ENCODE measurements at regions not wholly inside any gene's neighbourhood (a gene's known extent, or its start where the extent isn't known, plus 50 kb on each side); places are given as distances from the start of the nearest gene placed in this dataset.

DNA sequence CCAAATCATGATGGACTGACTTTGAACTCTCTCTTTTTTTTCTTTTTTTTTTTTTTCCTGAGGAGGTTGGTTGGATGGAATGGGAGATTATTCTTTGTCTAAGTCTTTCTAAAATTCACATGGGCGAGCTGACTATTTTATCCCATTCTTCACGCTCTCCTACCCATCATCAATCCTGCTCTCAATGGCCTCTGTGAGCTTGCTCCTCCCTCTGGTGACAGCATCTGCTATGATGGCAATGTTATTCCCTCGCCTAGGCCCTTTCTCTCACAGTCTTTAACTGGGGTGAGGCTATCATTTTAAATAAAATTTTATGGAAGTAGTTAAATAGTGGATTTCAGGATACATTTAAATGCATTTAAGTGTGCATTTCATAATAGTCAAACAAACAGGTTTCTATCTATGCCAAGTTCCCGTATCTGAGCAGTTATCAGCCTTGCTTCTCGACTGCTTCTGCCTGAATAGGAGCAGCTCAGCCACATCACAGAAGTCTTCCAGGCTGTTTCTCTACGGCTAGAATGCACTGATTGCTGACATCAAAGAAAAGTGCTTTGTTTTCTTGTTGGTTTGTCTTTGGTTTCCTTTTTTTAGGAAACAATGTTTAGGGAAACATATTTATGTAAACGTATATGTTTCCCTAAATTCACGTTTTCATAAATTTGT lies 2233.8 kb downstream of the MAT2B start:
- Histone ChIP-seq H3K27me3 (ENCODE audit: control insufficient read depth, extremely low read depth, insufficient read depth, low read length) (no peaks in the 10 kb centered on the region), H3K4me3 (ENCODE audit: control insufficient read depth in 2 of 3, extremely low read depth in 1 of 3, insufficient read depth in 2 of 3, low read depth in 1 of 3, low read length in 3 of 3) (no peak overlapping the region), H3K9ac (ENCODE audit: control insufficient read depth, extremely low read depth, insufficient read depth, low read length) (no peak overlapping the region), H3K79me2 (ENCODE audit: control insufficient read depth, insufficient read depth, low read length) (no peaks in the 10 kb centered on the region), H3K9me1 (ENCODE audit: control insufficient read depth, extremely low read depth, insufficient read depth, low read length) (no peaks in the 10 kb centered on the region), H4K20me1 (ENCODE audit: control insufficient read depth, extremely low read depth, insufficient read depth, low read length) (no peaks in the 10 kb centered on the region), H3K4me2 (ENCODE audit: control insufficient read depth, extremely low read depth, insufficient read depth, low read depth, low read length) (no peak overlapping the region), H3K27ac (ENCODE audit: control insufficient read depth, insufficient read depth, low read length) (no peak overlapping the region), H3K4me1 (ENCODE audit: control insufficient read depth, extremely low read depth, insufficient read depth, low read length) (no peaks in the 10 kb centered on the region), H3K9me3 (ENCODE audit: control insufficient read depth, low read depth, low read length) (no peaks in the 10 kb centered on the region), H2AFZ (ENCODE audit: control insufficient read depth, low read length) (no peak overlapping the region), H3K36me3 (ENCODE audit: control insufficient read depth in 2 of 2, extremely low read depth in 1 of 2, insufficient read depth in 2 of 2, low read length in 2 of 2) (no peaks in the 10 kb centered on the region)
- FAIRE-seq (no peak), DNase-seq (ENCODE audit: low read depth, low spot score) (no peak)
- TF ChIP-seq EZH2 (IDR thresholded peaks at IDR 0.05; ENCODE audit: low read length), result no peak
- dilution Hi-C loops (cut with MboI; ENCODE audit: extremely low pct_ligation_motif_present, low sequenced_read_pairs), result no loop called here

DNA sequence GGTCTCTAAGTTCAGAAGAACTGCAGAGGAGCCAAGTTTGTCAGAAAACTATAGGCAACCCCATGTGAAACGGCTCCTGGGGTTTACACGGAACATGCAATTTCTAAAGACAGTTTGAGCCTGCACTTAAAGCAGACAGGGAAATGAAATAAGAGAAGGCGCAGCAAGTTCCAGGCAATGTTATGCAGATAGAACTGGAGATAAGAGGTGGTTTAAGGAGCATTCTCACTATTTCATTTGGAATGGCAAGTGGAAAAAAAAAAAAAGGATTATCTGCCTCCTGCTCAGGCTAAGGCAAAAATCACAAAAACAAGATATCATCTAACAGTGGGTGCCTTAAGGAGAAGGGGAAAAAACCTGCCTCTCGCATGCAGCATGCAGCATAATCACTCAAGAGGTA lies 2252.4 kb downstream of the MAT2B start:
- Histone ChIP-seq H3K4me1 (ENCODE audit: control insufficient read depth, extremely low read depth, insufficient read depth, low read length) (no peaks in the 10 kb centered on the region), H3K9me1 (ENCODE audit: control insufficient read depth, extremely low read depth, insufficient read depth, low read length) (no peaks in the 10 kb centered on the region), H3K9me3 (ENCODE audit: control insufficient read depth, low read depth, low read length) (no peaks in the 10 kb centered on the region), H3K79me2 (ENCODE audit: control insufficient read depth, insufficient read depth, low read length) (no peaks in the 10 kb centered on the region), H3K4me3 (ENCODE audit: control insufficient read depth in 2 of 3, extremely low read depth in 1 of 3, insufficient read depth in 2 of 3, low read depth in 1 of 3, low read length in 3 of 3) (no peak overlapping the region), H2AFZ (ENCODE audit: control insufficient read depth, low read length) (no peak overlapping the region), H3K27ac (ENCODE audit: control insufficient read depth, insufficient read depth, low read length) (no peak overlapping the region), H4K20me1 (ENCODE audit: control insufficient read depth, extremely low read depth, insufficient read depth, low read length) (no peaks in the 10 kb centered on the region), H3K36me3 (ENCODE audit: control insufficient read depth in 2 of 2, extremely low read depth in 1 of 2, insufficient read depth in 2 of 2, low read length in 2 of 2) (no peaks in the 10 kb centered on the region), H3K4me2 (ENCODE audit: control insufficient read depth, extremely low read depth, insufficient read depth, low read depth, low read length) (no peak overlapping the region), H3K27me3 (ENCODE audit: control insufficient read depth, extremely low read depth, insufficient read depth, low read length) (no peaks in the 10 kb centered on the region), H3K9ac (ENCODE audit: control insufficient read depth, extremely low read depth, insufficient read depth, low read length) (no peak overlapping the region)
- no peak for TF ChIP-seq EZH2 (IDR thresholded peaks at IDR 0.05; ENCODE audit: low read length)
- TF ChIP-seq, protein P1, sequence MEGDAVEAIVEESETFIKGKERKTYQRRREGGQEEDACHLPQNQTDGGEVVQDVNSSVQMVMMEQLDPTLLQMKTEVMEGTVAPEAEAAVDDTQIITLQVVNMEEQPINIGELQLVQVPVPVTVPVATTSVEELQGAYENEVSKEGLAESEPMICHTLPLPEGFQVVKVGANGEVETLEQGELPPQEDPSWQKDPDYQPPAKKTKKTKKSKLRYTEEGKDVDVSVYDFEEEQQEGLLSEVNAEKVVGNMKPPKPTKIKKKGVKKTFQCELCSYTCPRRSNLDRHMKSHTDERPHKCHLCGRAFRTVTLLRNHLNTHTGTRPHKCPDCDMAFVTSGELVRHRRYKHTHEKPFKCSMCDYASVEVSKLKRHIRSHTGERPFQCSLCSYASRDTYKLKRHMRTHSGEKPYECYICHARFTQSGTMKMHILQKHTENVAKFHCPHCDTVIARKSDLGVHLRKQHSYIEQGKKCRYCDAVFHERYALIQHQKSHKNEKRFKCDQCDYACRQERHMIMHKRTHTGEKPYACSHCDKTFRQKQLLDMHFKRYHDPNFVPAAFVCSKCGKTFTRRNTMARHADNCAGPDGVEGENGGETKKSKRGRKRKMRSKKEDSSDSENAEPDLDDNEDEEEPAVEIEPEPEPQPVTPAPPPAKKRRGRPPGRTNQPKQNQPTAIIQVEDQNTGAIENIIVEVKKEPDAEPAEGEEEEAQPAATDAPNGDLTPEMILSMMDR (optimal IDR thresholded peaks at IDR 0.05 in 1 of 3, IDR thresholded peaks at IDR 0.05 in 1 of 3, conservative IDR thresholded peaks at IDR 0.05 in 1 of 3; ENCODE audit: extremely low read depth in 1 of 3, insufficient read depth in 2 of 3, low read length in 3 of 3), result no peak
- dilution Hi-C loops (cut with MboI; ENCODE audit: extremely low pct_ligation_motif_present, low sequenced_read_pairs), result no loop called here
- DNase-seq (ENCODE audit: low read depth, low spot score), result no peak
- no peak for FAIRE-seq

DNA sequence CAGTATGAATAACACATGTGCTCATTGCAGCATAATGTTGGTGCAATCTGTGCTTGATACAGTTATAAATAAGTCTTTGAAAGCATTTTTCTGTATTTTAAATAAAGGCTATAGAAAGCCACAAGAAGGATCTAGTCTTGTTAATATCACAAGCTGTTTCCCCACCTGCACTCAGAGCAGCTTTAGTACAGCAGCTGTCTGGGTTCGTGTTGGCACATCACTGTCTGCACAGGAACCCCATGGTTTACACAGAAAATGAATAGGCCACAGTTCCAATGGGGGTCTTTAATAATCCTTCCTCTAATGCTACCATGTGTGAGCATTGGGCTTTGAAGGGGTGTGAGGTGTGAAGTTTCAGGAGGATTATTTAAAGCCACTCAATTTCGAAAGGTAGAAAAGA lies 2269.7 kb downstream of the MAT2B start:
- Histone ChIP-seq H3K9me1 (ENCODE audit: control insufficient read depth, extremely low read depth, insufficient read depth, low read length) (no peaks in the 10 kb centered on the region), H3K9me3 (ENCODE audit: control insufficient read depth, low read depth, low read length) (no peaks in the 10 kb centered on the region), H3K36me3 (ENCODE audit: control insufficient read depth in 2 of 2, extremely low read depth in 1 of 2, insufficient read depth in 2 of 2, low read length in 2 of 2) (no peaks in the 10 kb centered on the region), H2AFZ (ENCODE audit: control insufficient read depth, low read length) (no peak overlapping the region), H3K4me1 (ENCODE audit: control insufficient read depth, extremely low read depth, insufficient read depth, low read length) (no peaks in the 10 kb centered on the region), H4K20me1 (ENCODE audit: control insufficient read depth, extremely low read depth, insufficient read depth, low read length) (no peaks in the 10 kb centered on the region), H3K4me3 (ENCODE audit: control insufficient read depth in 2 of 3, extremely low read depth in 1 of 3, insufficient read depth in 2 of 3, low read depth in 1 of 3, low read length in 3 of 3) (no peak overlapping the region), H3K4me2 (ENCODE audit: control insufficient read depth, extremely low read depth, insufficient read depth, low read depth, low read length) (no peak overlapping the region), H3K9ac (ENCODE audit: control insufficient read depth, extremely low read depth, insufficient read depth, low read length) (no peak overlapping the region), H3K27ac (ENCODE audit: control insufficient read depth, insufficient read depth, low read length) (no peak overlapping the region), H3K27me3 (ENCODE audit: control insufficient read depth, extremely low read depth, insufficient read depth, low read length) (no peaks in the 10 kb centered on the region), H3K79me2 (ENCODE audit: control insufficient read depth, insufficient read depth, low read length) (no peaks in the 10 kb centered on the region)
- DNase-seq (ENCODE audit: low read depth, low spot score) (no peak), FAIRE-seq (no peak)
- dilution Hi-C loops (cut with MboI; ENCODE audit: extremely low pct_ligation_motif_present, low sequenced_read_pairs), result no loop called here
- TF ChIP-seq, protein P1 (optimal IDR thresholded peaks at IDR 0.05 in 1 of 3, IDR thresholded peaks at IDR 0.05 in 1 of 3, conservative IDR thresholded peaks at IDR 0.05 in 1 of 3; ENCODE audit: extremely low read depth in 1 of 3, insufficient read depth in 2 of 3, low read length in 3 of 3), result no peak
- no peak for TF ChIP-seq EZH2 (IDR thresholded peaks at IDR 0.05; ENCODE audit: low read length)

Measured in keratinocyte (primary cell).